ENCODE measurements at regions not wholly inside any gene's neighbourhood (a gene's known extent, or its start where the extent isn't known, plus 50 kb on each side); places are given as distances from the start of the nearest gene placed in this dataset.

GRCh38 chr2:145822892-145823534, 1303.1 kb upstream of the ZEB2 start:
- DNase-seq (no peak), ATAC-seq (no peak)
- no peaks in the 10 kb centered on the region for H3K9me2 ChIP-seq (replicated peaks; ENCODE audit: low read length)
- ChIA-PET POLR2A (ENCODE audit: unreplicated experiment) (no interaction called here), CTCF (no interaction called here)
- BruUV-seq (replicated peaks), result no TSS peak
- H4K20me1 ChIP-seq (ENCODE audit: low read length), result no peaks in the 10 kb centered on the region
- intact Hi-C loops (cut with micrococcal nuclease), result no loop called here
- no peak overlapping the region for H3K4me2 ChIP-seq (ENCODE audit: low read length)
- no peaks in the 10 kb centered on the region for H3F3A ChIP-seq (ENCODE audit: low read length, unreplicated experiment)
- no peaks in the 10 kb centered on the region for H3K4me1 ChIP-seq (ENCODE audit: insufficient read depth, low read length)
- TF ChIP-seq EZH2 (IDR thresholded peaks at IDR 0.05; ENCODE audit: low read length, unreplicated experiment) (no peak), CTCF (conservative IDR thresholded peaks at IDR 0.05; ENCODE audit: low read depth, low read length) (no peak), EZH2phosphoT487 (IDR thresholded peaks at IDR 0.05; ENCODE audit: borderline replicate concordance, low read length) (no peak)
- no peak overlapping the region for H2AFZ ChIP-seq (ENCODE audit: low read length)
- H3K9ac ChIP-seq (ENCODE audit: low read length), result no peak overlapping the region
- H3K27me3 ChIP-seq (ENCODE audit: low read length), result no peaks in the 10 kb centered on the region
- no peaks in the 10 kb centered on the region for H3K9me3 ChIP-seq (ENCODE audit: low read length)
- H3K79me2 ChIP-seq (ENCODE audit: low read length), result no peaks in the 10 kb centered on the region
- no peaks in the 10 kb centered on the region for H3K36me3 ChIP-seq (ENCODE audit: low read depth, low read length)
- no peak overlapping the region for H3K27ac ChIP-seq (ENCODE audit: low read length)
- no peak overlapping the region for H3K4me3 ChIP-seq (ENCODE audit: low read length)

DNA sequence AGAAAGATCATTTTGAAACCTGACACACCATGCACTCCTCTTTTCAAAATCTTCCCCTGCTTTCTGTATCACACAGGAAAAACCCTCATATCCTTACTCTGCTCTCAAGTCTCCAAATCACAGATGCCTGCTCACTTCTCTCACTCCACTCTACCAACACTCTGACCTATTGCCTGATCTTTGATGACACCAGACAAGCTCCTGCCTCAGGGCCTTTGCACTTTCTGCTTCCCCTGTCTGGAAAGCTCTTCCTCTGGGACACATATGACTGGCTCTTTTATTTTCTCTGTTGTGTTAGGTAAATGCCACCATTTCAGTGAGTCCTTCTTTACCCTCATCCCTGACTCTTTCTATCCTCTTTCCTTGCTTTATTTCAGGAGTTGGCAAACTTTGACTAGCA, 1300.7 kb upstream of the ZEB2 start:
- Histone ChIP-seq H3K9me2 (replicated peaks; ENCODE audit: low read length) (no peaks in the 10 kb centered on the region), H3K27ac (ENCODE audit: low read length) (no peak overlapping the region), H3K4me2 (ENCODE audit: low read length) (no peak overlapping the region), H3K36me3 (ENCODE audit: low read depth, low read length) (no peaks in the 10 kb centered on the region), H3K9me3 (ENCODE audit: low read length) (no peaks in the 10 kb centered on the region), H2AFZ (ENCODE audit: low read length) (no peak overlapping the region), H3K4me1 (ENCODE audit: insufficient read depth, low read length) (no peaks in the 10 kb centered on the region), H4K20me1 (ENCODE audit: low read length) (no peaks in the 10 kb centered on the region), H3K79me2 (ENCODE audit: low read length) (no peaks in the 10 kb centered on the region), H3K4me3 (ENCODE audit: low read length) (no peak overlapping the region), H3K27me3 (ENCODE audit: low read length) (no peaks in the 10 kb centered on the region), H3F3A (ENCODE audit: low read length, unreplicated experiment) (no peaks in the 10 kb centered on the region), H3K9ac (ENCODE audit: low read length) (no peak overlapping the region)
- DNase-seq (no peak), ATAC-seq (no peak)
- TF ChIP-seq EZH2phosphoT487 (IDR thresholded peaks at IDR 0.05; ENCODE audit: borderline replicate concordance, low read length) (no peak), EZH2 (IDR thresholded peaks at IDR 0.05; ENCODE audit: low read length, unreplicated experiment) (no peak), CTCF (conservative IDR thresholded peaks at IDR 0.05; ENCODE audit: low read depth, low read length) (no peak)
- ChIA-PET CTCF (no interaction called here), POLR2A (ENCODE audit: unreplicated experiment) (no interaction called here)
- BruUV-seq (replicated peaks), result no TSS peak
- intact Hi-C loops (cut with micrococcal nuclease), result no loop called here

DNA sequence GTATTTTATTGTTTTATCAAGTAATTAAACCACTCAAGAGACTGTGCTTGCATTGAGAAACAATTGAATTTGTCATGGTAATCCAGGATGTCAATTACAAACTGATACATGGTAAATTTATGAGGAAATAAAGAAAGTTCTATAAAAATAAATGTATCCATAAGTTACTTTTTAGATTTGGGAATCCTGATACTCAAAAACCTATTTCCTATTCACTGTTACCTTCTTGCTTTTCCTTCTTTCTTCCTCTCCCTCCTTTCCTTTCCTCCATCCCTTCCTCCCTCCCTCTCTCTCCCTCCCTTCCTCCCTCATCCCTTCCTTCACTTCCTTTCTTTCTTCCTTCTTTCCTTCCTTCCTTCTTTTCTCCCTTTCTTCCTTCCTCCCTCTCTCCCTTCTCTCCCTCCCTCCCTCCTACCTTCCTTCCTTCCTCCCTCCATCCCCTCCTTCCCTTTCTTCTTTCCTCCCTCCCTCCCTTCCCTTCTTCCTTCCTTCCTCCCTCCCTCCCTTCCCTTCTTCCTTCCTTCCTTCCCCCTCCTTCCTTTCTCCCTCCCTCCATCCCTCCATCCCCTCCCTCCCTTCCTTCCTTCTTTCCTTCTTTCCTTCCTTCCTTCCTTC, 1299.1 kb upstream of the ZEB2 start:
- no TSS peak for BruUV-seq (replicated peaks)
- POLR2A ChIA-PET (ENCODE audit: unreplicated experiment), result no interaction called here

More for the DNA sequence above, 1299.1 kb upstream of the ZEB2 start:
- Histone ChIP-seq H3K9me3 (ENCODE audit: low read length) (no peaks in the 10 kb centered on the region), H3K9me2 (replicated peaks; ENCODE audit: low read length) (no peaks in the 10 kb centered on the region), H3K36me3 (ENCODE audit: low read depth, low read length) (no peaks in the 10 kb centered on the region), H3F3A (ENCODE audit: low read length, unreplicated experiment) (no peaks in the 10 kb centered on the region), H3K9ac (ENCODE audit: low read length) (no peak overlapping the region), H4K20me1 (ENCODE audit: low read length) (no peaks in the 10 kb centered on the region), H3K27me3 (ENCODE audit: low read length) (no peaks in the 10 kb centered on the region), H3K79me2 (ENCODE audit: low read length) (no peaks in the 10 kb centered on the region), H3K4me2 (ENCODE audit: low read length) (no peak overlapping the region), H3K27ac (ENCODE audit: low read length) (no peak overlapping the region), H3K4me3 (ENCODE audit: low read length) (no peak overlapping the region), H3K4me1 (ENCODE audit: insufficient read depth, low read length) (no peaks in the 10 kb centered on the region), H2AFZ (ENCODE audit: low read length) (no peak overlapping the region)
- intact Hi-C loops (cut with micrococcal nuclease), result no loop called here
- no peak for ATAC-seq
- no peak for TF ChIP-seq CTCF (conservative IDR thresholded peaks at IDR 0.05; ENCODE audit: low read depth, low read length)
- no peak for TF ChIP-seq EZH2 (IDR thresholded peaks at IDR 0.05; ENCODE audit: low read length, unreplicated experiment)
- no peak for TF ChIP-seq EZH2phosphoT487 (IDR thresholded peaks at IDR 0.05; ENCODE audit: borderline replicate concordance, low read length)
- DNase-seq, result no peak
- CTCF ChIA-PET, result no interaction called here

All from PC-3 (cell line).